Stimulated activated naive B cell treated with anti-CD40 and anti-IgM and Interleukin-4, amounts not matched to agents 10 μg/mL and 1 μg/mL and 100 μg/mL, for 72 hours (primary cell): ENCODE measurements at regions not wholly inside any gene's neighbourhood (a gene's known extent, or its start where the extent isn't known, plus 50 kb on each side); places are given as distances from the start of the nearest gene placed in this dataset.

Experiments
- ATAC-seq, 2 donors: fragments of 150-1000 bp; cut with Tn5 transposase; replicated peaks; 2 replicates each; pipeline ENCODE4 v1.10.0; 2021; ENCODE audit warnings: moderate library complexity in 1 of 2
- DNase-seq: peaks from one replicate; pipeline ENCODE4 v3.0.0; 2021
- H3K27ac Mint-ChIP-seq: one replicate; pipeline ENCODE4 v1.8.0; 2022; ENCODE audit warnings: mild to moderate bottlenecking, mixed read lengths
- H3K27me3 Mint-ChIP-seq, 2 donors: one replicate each; pipeline ENCODE4 v1.8.0; 2022; ENCODE audit warnings: mixed read lengths in 2 of 2
- H3K36me3 Mint-ChIP-seq, 2 donors: one replicate each; pipeline ENCODE4 v1.8.0; 2022; ENCODE audit warnings: mixed read lengths in 2 of 2, mild to moderate bottlenecking in 1 of 2
- H3K4me1 Mint-ChIP-seq, 2 donors: one replicate each; pipeline ENCODE4 v1.8.0; 2022; ENCODE audit warnings: mixed read lengths in 2 of 2, mild to moderate bottlenecking in 1 of 2
- H3K4me3 Mint-ChIP-seq, 2 donors: one replicate each; pipeline ENCODE4 v1.8.0; 2022; ENCODE audit warnings: mild to moderate bottlenecking in 2 of 2, mixed read lengths in 2 of 2, moderate library complexity in 1 of 2
- H3K9me3 Mint-ChIP-seq, 2 donors: one replicate each; pipeline ENCODE4 v1.8.0; 2022; ENCODE audit warnings: mixed read lengths in 2 of 2, mild to moderate bottlenecking in 1 of 2

- H3K27ac Mint-ChIP-seq: no peak overlapping the region
- peaks cover 0 to 1% of the 10 kb centered on the region in 2 donors for H3K9me3 Mint-ChIP-seq
- H3K4me1 Mint-ChIP-seq: no peaks in the 10 kb centered on the region
- no peaks in the 10 kb centered on the region for H3K36me3 Mint-ChIP-seq
- no peak for ATAC-seq
- DNase-seq: no peak
- H3K27me3 Mint-ChIP-seq: no peaks in the 10 kb centered on the region
- no peak overlapping the region for H3K4me3 Mint-ChIP-seq
Observed at GRCh38 chr3:147619921-147620560, 210.9 kb downstream of the ZIC1 start.

GRCh38 chr3:147620906-147621305 is 211.7 kb downstream of the ZIC1 start:
- H3K4me1 Mint-ChIP-seq: no peaks in the 10 kb centered on the region
- no peak overlapping the region for H3K27ac Mint-ChIP-seq
- H3K9me3 Mint-ChIP-seq: peaks cover 0 to 1% of the 10 kb centered on the region in 2 donors
- H3K27me3 Mint-ChIP-seq: no peaks in the 10 kb centered on the region
- H3K4me3 Mint-ChIP-seq: no peak overlapping the region
- no peaks in the 10 kb centered on the region for H3K36me3 Mint-ChIP-seq
- no peak for DNase-seq
- no peak for ATAC-seq

- H3K4me1 Mint-ChIP-seq: no peaks in the 10 kb centered on the region
- DNase-seq: no peak
- ATAC-seq: no peak
- H3K9me3 Mint-ChIP-seq: peaks cover 2 to 3% of the 10 kb centered on the region in 2 donors
- H3K36me3 Mint-ChIP-seq: no peaks in the 10 kb centered on the region
- no peaks in the 10 kb centered on the region for H3K27me3 Mint-ChIP-seq
- H3K4me3 Mint-ChIP-seq: no peak overlapping the region
- no peak overlapping the region for H3K27ac Mint-ChIP-seq
Observed at GRCh38 chr3:147630921-147631415, 221.8 kb downstream of the ZIC1 start.

GRCh38 chr3:147640781-147641180 is 231.6 kb downstream of the ZIC1 start:
- Mint-ChIP-seq H3K36me3 (no peaks in the 10 kb centered on the region), H3K4me1 (no peaks in the 10 kb centered on the region), H3K9me3 (peaks cover 9 to 21% of the 10 kb centered on the region in 2 donors), H3K27me3 (no peaks in the 10 kb centered on the region), H3K4me3 (no peak overlapping the region), H3K27ac (no peak overlapping the region)
- ATAC-seq: no peak
- DNase-seq: no peak

GRCh38 chr3:147645761-147646160 is 236.6 kb downstream of the ZIC1 start:
- H3K4me3 Mint-ChIP-seq: no peak overlapping the region
- no peaks in the 10 kb centered on the region for H3K36me3 Mint-ChIP-seq
- ATAC-seq (no peak), DNase-seq (no peak)
- H3K27me3 Mint-ChIP-seq: no peaks in the 10 kb centered on the region
- H3K9me3 Mint-ChIP-seq: no peaks in the 10 kb centered on the region
- H3K27ac Mint-ChIP-seq: no peak overlapping the region
- H3K4me1 Mint-ChIP-seq: no peaks in the 10 kb centered on the region

GRCh38 chr3:147649475-147649874 is 240.3 kb downstream of the ZIC1 start:
- H3K4me1 Mint-ChIP-seq: no peaks in the 10 kb centered on the region
- H3K27ac Mint-ChIP-seq: no peak overlapping the region
- no peak for DNase-seq
- no peak for ATAC-seq
- H3K27me3 Mint-ChIP-seq: no peaks in the 10 kb centered on the region
- H3K9me3 Mint-ChIP-seq: no peaks in the 10 kb centered on the region
- no peaks in the 10 kb centered on the region for H3K36me3 Mint-ChIP-seq
- H3K4me3 Mint-ChIP-seq: no peak overlapping the region

- no peak overlapping the region for H3K4me3 Mint-ChIP-seq
- H3K36me3 Mint-ChIP-seq: no peaks in the 10 kb centered on the region
- no peaks in the 10 kb centered on the region for H3K4me1 Mint-ChIP-seq
- DNase-seq (no peak), ATAC-seq (no peak)
- no peak overlapping the region for H3K27ac Mint-ChIP-seq
- H3K27me3 Mint-ChIP-seq: no peaks in the 10 kb centered on the region
- no peaks in the 10 kb centered on the region for H3K9me3 Mint-ChIP-seq
Observed at GRCh38 chr3:147651107-147651778, 242.1 kb downstream of the ZIC1 start.

- Mint-ChIP-seq H3K9me3 (no peaks in the 10 kb centered on the region), H3K4me1 (no peaks in the 10 kb centered on the region), H3K36me3 (no peaks in the 10 kb centered on the region), H3K27me3 (no peaks in the 10 kb centered on the region), H3K27ac (no peak overlapping the region), H3K4me3 (no peak overlapping the region)
- DNase-seq (no peak), ATAC-seq (no peak)
Observed at GRCh38 chr3:147652651-147653366, 243.6 kb downstream of the ZIC1 start.

GRCh38 chr3:147653367-147653923 is 244.3 kb downstream of the ZIC1 start:
- Mint-ChIP-seq H3K27me3 (no peaks in the 10 kb centered on the region), H3K36me3 (no peaks in the 10 kb centered on the region), H3K4me1 (no peaks in the 10 kb centered on the region), H3K9me3 (no peaks in the 10 kb centered on the region), H3K4me3 (no peak overlapping the region), H3K27ac (no peak overlapping the region)
- DNase-seq (no peak), ATAC-seq (no peak)

GRCh38 chr3:147654827-147655226 is 245.7 kb downstream of the ZIC1 start:
- Mint-ChIP-seq H3K27me3 (no peaks in the 10 kb centered on the region), H3K4me1 (no peaks in the 10 kb centered on the region), H3K27ac (no peak overlapping the region), H3K9me3 (no peaks in the 10 kb centered on the region), H3K4me3 (no peak overlapping the region), H3K36me3 (no peaks in the 10 kb centered on the region)
- DNase-seq (no peak), ATAC-seq (no peak)

GRCh38 chr3:147655236-147655635 is 246.1 kb downstream of the ZIC1 start:
- Mint-ChIP-seq H3K9me3 (no peaks in the 10 kb centered on the region), H3K4me1 (no peaks in the 10 kb centered on the region), H3K4me3 (no peak overlapping the region), H3K27me3 (no peaks in the 10 kb centered on the region), H3K27ac (no peak overlapping the region), H3K36me3 (no peaks in the 10 kb centered on the region)
- no peak for DNase-seq
- ATAC-seq: no peak

GRCh38 chr3:147656023-147656422 is 246.9 kb downstream of the ZIC1 start:
- Mint-ChIP-seq H3K36me3 (no peaks in the 10 kb centered on the region), H3K9me3 (no peaks in the 10 kb centered on the region), H3K4me1 (no peaks in the 10 kb centered on the region), H3K27me3 (no peaks in the 10 kb centered on the region), H3K4me3 (no peak overlapping the region), H3K27ac (no peak overlapping the region)
- no peak for ATAC-seq
- DNase-seq: no peak

GRCh38 chr3:147661916-147662315 is 252.8 kb downstream of the ZIC1 start:
- Mint-ChIP-seq H3K9me3 (no peaks in the 10 kb centered on the region), H3K4me1 (no peaks in the 10 kb centered on the region), H3K4me3 (no peak overlapping the region), H3K36me3 (no peaks in the 10 kb centered on the region), H3K27ac (no peak overlapping the region), H3K27me3 (no peaks in the 10 kb centered on the region)
- ATAC-seq: no peak
- DNase-seq: no peak

- Mint-ChIP-seq H3K4me3 (no peak overlapping the region), H3K27ac (no peak overlapping the region), H3K27me3 (no peaks in the 10 kb centered on the region), H3K36me3 (no peaks in the 10 kb centered on the region), H3K9me3 (no peaks in the 10 kb centered on the region), H3K4me1 (no peaks in the 10 kb centered on the region)
- ATAC-seq: no peak
- DNase-seq: no peak
Observed at GRCh38 chr3:147662705-147663104, 253.5 kb downstream of the ZIC1 start.

- DNase-seq: no peak
- no peaks in the 10 kb centered on the region for H3K36me3 Mint-ChIP-seq
- no peak overlapping the region for H3K27ac Mint-ChIP-seq
- no peak overlapping the region for H3K4me3 Mint-ChIP-seq
- H3K9me3 Mint-ChIP-seq: peaks cover 1 to 6% of the 10 kb centered on the region in 2 donors
- no peaks in the 10 kb centered on the region for H3K27me3 Mint-ChIP-seq
- H3K4me1 Mint-ChIP-seq: no peaks in the 10 kb centered on the region
- ATAC-seq: no peak
Observed at GRCh38 chr3:147669077-147669476, 259.9 kb downstream of the ZIC1 start.
